HEK293 (cell line): ENCODE measurements at regions not wholly inside any gene's neighbourhood (a gene's known extent, or its start where the extent isn't known, plus 50 kb on each side); places are given as distances from the start of the nearest gene placed in this dataset.

ENCODE experiments used
- CTCF ChIA-PET: fragments of 350-600 bp; formaldehyde crosslinking; extraction: SDS; loops from one replicate; lab custom pipeline; 2021; ENCODE audit warnings: antibody characterized with exemption; lab: Yijun Ruan, JAX
- POLR2A ChIA-PET: fragments of 300-600 bp; formaldehyde crosslinking; extraction: SDS; loops from one replicate; lab custom pipeline; 2020; ENCODE audit warnings: antibody characterized with exemption, inconsistent platforms; lab: Yijun Ruan, JAX
- H3K27ac ChIP-seq: fragments of 200-500 bp; sonication (Bioruptor generic); 2 replicates; pipeline ENCODE4 v1.5.1; 2014; ENCODE audit warnings: low read depth, low read length, control low read depth, inconsistent platforms; ENCODE audit errors: extremely low read depth
- H3K36me3 ChIP-seq, 2 experiments: fragments of 200-500 bp in 1 of 2; sonication (Bioruptor generic) in 1 of 2; 1 replicate in 1 of 2; 2 replicates in 1 of 2; pipeline ENCODE4 v1.5.1; 2014 to 2017; ENCODE audit warnings: inconsistent platforms in 2 of 2, low read length in 2 of 2; ENCODE audit not compliant: control insufficient read depth in 2 of 2, insufficient read depth in 1 of 2
- H3K4me1 ChIP-seq: fragments of 200-500 bp; sonication (Bioruptor generic); 2 replicates; pipeline ENCODE4 v1.5.1; 2014; ENCODE audit warnings: mild to moderate bottlenecking, low read length, inconsistent platforms; ENCODE audit not compliant: control insufficient read depth, insufficient read depth
- H3K4me3 ChIP-seq: 2 replicates; pipeline ENCODE4 v1.5.1; 2011; ENCODE audit warnings: low read depth, mild to moderate bottlenecking, control low read depth, low read length, moderate library complexity
- H3K9me3 ChIP-seq: fragments of 200-500 bp; sonication (Bioruptor generic); 2 replicates; pipeline ENCODE4 v1.5.1; 2014; ENCODE audit warnings: low read depth, low read length, inconsistent platforms; ENCODE audit not compliant: control insufficient read depth, insufficient read depth
- FEZF1 ChIP-seq: fragments of 450-650 bp; formaldehyde crosslinking; IDR thresholded peaks from 2 replicates; pipeline ENCODE4 v1.5.1; 2016; ENCODE audit warnings: missing biosample characterization, missing genetic modification characterization
- KLF1 ChIP-seq: fragments of 450-650 bp; formaldehyde crosslinking; IDR thresholded peaks from 2 replicates; pipeline ENCODE4 v1.5.1; 2016; ENCODE audit warnings: missing biosample characterization, missing genetic modification characterization
- REPIN1 ChIP-seq: fragments of 450-650 bp; formaldehyde crosslinking; IDR thresholded peaks from 2 replicates; pipeline ENCODE4 v1.5.1; 2017; ENCODE audit warnings: missing biosample characterization, missing genetic modification characterization, low read depth
- REST ChIP-seq: fragments of 450-650 bp; formaldehyde crosslinking; IDR thresholded peaks from 2 replicates; pipeline ENCODE4 v1.5.1; 2016; ENCODE audit warnings: missing biosample characterization, missing genetic modification characterization
- TCF7L2 ChIP-seq: IDR thresholded peaks from 2 replicates; pipeline ENCODE4 v1.6.1; 2011; ENCODE audit warnings: low read depth, mild to moderate bottlenecking, inconsistent platforms, low read length, moderate library complexity, borderline replicate concordance
- TRIM28 ChIP-seq: IDR thresholded peaks from 2 replicates; pipeline ENCODE4 v1.6.1; 2011; ENCODE audit warnings: low read length, control low read depth, borderline replicate concordance
- WT1 ChIP-seq: fragments of 450-650 bp; formaldehyde crosslinking; IDR thresholded peaks from 2 replicates; pipeline ENCODE4 v1.5.1; 2016; ENCODE audit warnings: missing biosample characterization, missing genetic modification characterization
- ZBTB21 ChIP-seq: fragments of 450-650 bp; formaldehyde crosslinking; IDR thresholded peaks from 2 replicates; pipeline ENCODE4 v1.5.1; 2017; ENCODE audit warnings: missing biosample characterization, missing genetic modification characterization
- ZFHX2 ChIP-seq: fragments of 450-650 bp; formaldehyde crosslinking; conservative IDR thresholded peaks from 2 replicates; pipeline ENCODE4 v1.5.1; 2016; ENCODE audit warnings: missing biosample characterization, missing genetic modification characterization
- ZFP69B ChIP-seq: fragments of 450-650 bp; formaldehyde crosslinking; IDR thresholded peaks from 2 replicates; pipeline ENCODE4 v1.5.1; 2016; ENCODE audit warnings: missing biosample characterization, missing genetic modification characterization
- ZNF10 ChIP-seq: fragments of 450-650 bp; formaldehyde crosslinking; IDR thresholded peaks from 2 replicates; pipeline ENCODE4 v1.5.1; 2017; ENCODE audit warnings: missing biosample characterization, missing genetic modification characterization
- ZNF148 ChIP-seq: fragments of 450-650 bp; formaldehyde crosslinking; IDR thresholded peaks from 2 replicates; pipeline ENCODE4 v1.5.0; 2017; ENCODE audit warnings: missing biosample characterization, missing genetic modification characterization, borderline replicate concordance
- ZNF155 ChIP-seq: fragments of 450-650 bp; formaldehyde crosslinking; IDR thresholded peaks from 2 replicates; pipeline ENCODE4 v1.5.1; 2016; ENCODE audit warnings: missing biosample characterization, missing genetic modification characterization
- ZNF16 ChIP-seq: fragments of 450-650 bp; formaldehyde crosslinking; IDR thresholded peaks from 2 replicates; pipeline ENCODE4 v1.5.1; 2016; ENCODE audit warnings: low read depth, missing biosample characterization, missing genetic modification characterization
- ZNF184 ChIP-seq: fragments of 450-650 bp; IDR thresholded peaks from 2 replicates; pipeline ENCODE4 v1.5.1; 2018; ENCODE audit warnings: missing biosample characterization, mild to moderate bottlenecking, missing genetic modification characterization
- ZNF23 ChIP-seq: fragments of 450-650 bp; formaldehyde crosslinking; IDR thresholded peaks from 2 replicates; pipeline ENCODE4 v1.5.1; 2016; ENCODE audit warnings: missing biosample characterization, missing genetic modification characterization, borderline replicate concordance
- ZNF302 ChIP-seq: fragments of 450-650 bp; formaldehyde crosslinking; IDR thresholded peaks from 2 replicates; pipeline ENCODE4 v1.5.1; 2016; ENCODE audit warnings: missing biosample characterization, missing genetic modification characterization, low read depth
- ZNF335 ChIP-seq: fragments of 450-650 bp; formaldehyde crosslinking; conservative IDR thresholded peaks from 2 replicates; pipeline ENCODE4 v1.5.1; 2016; ENCODE audit warnings: missing biosample characterization, missing genetic modification characterization
- ZNF404 ChIP-seq: fragments of 450-650 bp; formaldehyde crosslinking; IDR thresholded peaks from 2 replicates; pipeline ENCODE4 v1.5.1; 2017; ENCODE audit warnings: missing biosample characterization, missing genetic modification characterization
- ZNF530 ChIP-seq: fragments of 450-650 bp; formaldehyde crosslinking; IDR thresholded peaks from 2 replicates; pipeline ENCODE4 v1.5.1; 2016; ENCODE audit warnings: low read depth, missing biosample characterization, missing genetic modification characterization
- ZNF548 ChIP-seq: fragments of 450-650 bp; formaldehyde crosslinking; IDR thresholded peaks from 2 replicates; pipeline ENCODE4 v1.5.1; 2016; ENCODE audit warnings: missing biosample characterization, missing genetic modification characterization
- ZNF558 ChIP-seq: fragments of 450-650 bp; formaldehyde crosslinking; IDR thresholded peaks from 2 replicates; pipeline ENCODE4 v1.5.1; 2016; ENCODE audit warnings: missing biosample characterization, missing genetic modification characterization
- ZNF561 ChIP-seq: fragments of 450-650 bp; IDR thresholded peaks from 2 replicates; pipeline ENCODE4 v1.5.1; 2018; ENCODE audit warnings: missing biosample characterization, missing genetic modification characterization, borderline replicate concordance
- ZNF580 ChIP-seq: fragments of 450-650 bp; formaldehyde crosslinking; IDR thresholded peaks from 2 replicates; pipeline ENCODE4 v1.5.1; 2016; ENCODE audit warnings: missing biosample characterization, missing genetic modification characterization
- ZNF610 ChIP-seq: fragments of 450-650 bp; formaldehyde crosslinking; IDR thresholded peaks from 2 replicates; pipeline ENCODE4 v1.5.1; 2016; ENCODE audit warnings: missing biosample characterization, missing genetic modification characterization, borderline replicate concordance
- ZNF768 ChIP-seq: fragments of 450-650 bp; formaldehyde crosslinking; IDR thresholded peaks from 2 replicates; pipeline ENCODE4 v1.5.1; 2018; ENCODE audit warnings: missing biosample characterization, mild to moderate bottlenecking, missing genetic modification characterization
- ZNF785 ChIP-seq: fragments of 450-650 bp; formaldehyde crosslinking; IDR thresholded peaks from 2 replicates; pipeline ENCODE4 v1.5.1; 2016; ENCODE audit warnings: missing biosample characterization, missing genetic modification characterization
- ZNF792 ChIP-seq: fragments of 450-650 bp; formaldehyde crosslinking; IDR thresholded peaks from 2 replicates; pipeline ENCODE4 v1.5.1; 2016; ENCODE audit warnings: missing biosample characterization, missing genetic modification characterization
- TF ChIP-seq, protein P1 (sequence below): fragments of 450-650 bp; formaldehyde crosslinking; IDR thresholded peaks from 2 replicates; pipeline ENCODE4 v1.5.1; 2016; ENCODE audit warnings: missing biosample characterization, missing genetic modification characterization, borderline replicate concordance

GRCh38 chr16:60882816-60883215, 1153.4 kb downstream of the CDH8 start:
- Histone ChIP-seq H3K4me3 (no peak overlapping the region), H3K36me3 (no peaks in the 10 kb centered on the region), H3K4me1 (no peaks in the 10 kb centered on the region), H3K27ac (no peak overlapping the region), H3K9me3 (no peaks in the 10 kb centered on the region)
- ChIA-PET POLR2A (no interaction called here), CTCF (no interaction called here)
- TF ChIP-seq, protein P1, sequence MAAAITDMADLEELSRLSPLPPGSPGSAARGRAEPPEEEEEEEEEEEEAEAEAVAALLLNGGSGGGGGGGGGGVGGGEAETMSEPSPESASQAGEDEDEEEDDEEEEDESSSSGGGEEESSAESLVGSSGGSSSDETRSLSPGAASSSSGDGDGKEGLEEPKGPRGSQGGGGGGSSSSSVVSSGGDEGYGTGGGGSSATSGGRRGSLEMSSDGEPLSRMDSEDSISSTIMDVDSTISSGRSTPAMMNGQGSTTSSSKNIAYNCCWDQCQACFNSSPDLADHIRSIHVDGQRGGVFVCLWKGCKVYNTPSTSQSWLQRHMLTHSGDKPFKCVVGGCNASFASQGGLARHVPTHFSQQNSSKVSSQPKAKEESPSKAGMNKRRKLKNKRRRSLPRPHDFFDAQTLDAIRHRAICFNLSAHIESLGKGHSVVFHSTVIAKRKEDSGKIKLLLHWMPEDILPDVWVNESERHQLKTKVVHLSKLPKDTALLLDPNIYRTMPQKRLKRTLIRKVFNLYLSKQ (tag by site-specific recombination) = no peak
- TF ChIP-seq ZNF785 (no peak), ZNF530 (tag by site-specific recombination) (no peak), ZNF610 (tag by site-specific recombination) (no peak), ZNF155 (tag by site-specific recombination) (no peak), ZNF561 (tag by site-specific recombination) (no peak), TCF7L2 (no peak), ZNF548 (no peak), KLF1 (no peak), ZNF768 (tag by site-specific recombination) (no peak), TRIM28 (no peak), ZFP69B (tag by site-specific recombination) (no peak), ZNF10 (no peak), ZNF302 (tag by site-specific recombination) (no peak), ZNF184 (tag by site-specific recombination) (no peak), ZNF404 (tag by site-specific recombination) (no peak)

GRCh38 chr16:60852635-60853034, 1183.6 kb downstream of the CDH8 start:
- ChIA-PET POLR2A (no interaction called here), CTCF (no interaction called here)
- H3K4me3 ChIP-seq = no peak overlapping the region
- H3K27ac ChIP-seq = no peak overlapping the region
- no peaks in the 10 kb centered on the region for H3K36me3 ChIP-seq
- H3K9me3 ChIP-seq = no peaks in the 10 kb centered on the region
- H3K4me1 ChIP-seq = no peaks in the 10 kb centered on the region
- TF ChIP-seq ZNF155 (tag by site-specific recombination) (no peak), FEZF1 (tag by site-specific recombination) (no peak), ZNF558 (tag by site-specific recombination) (no peak), REPIN1 (tag by site-specific recombination) (no peak), REST (no peak), ZFHX2 (tag by site-specific recombination) (no peak), WT1 (tag by site-specific recombination) (no peak), ZNF335 (tag by site-specific recombination) (no peak), ZNF580 (no peak), TCF7L2 (no peak), ZBTB21 (tag by site-specific recombination) (no peak), ZNF23 (no peak), ZNF792 (no peak), ZNF148 (tag by site-specific recombination) (no peak), ZNF16 (tag by site-specific recombination) (no peak)
